ENCODE measurements at regions not wholly inside any gene's neighbourhood (a gene's known extent, or its start where the extent isn't known, plus 50 kb on each side); places are given as distances from the start of the nearest gene placed in this dataset.

DNA sequence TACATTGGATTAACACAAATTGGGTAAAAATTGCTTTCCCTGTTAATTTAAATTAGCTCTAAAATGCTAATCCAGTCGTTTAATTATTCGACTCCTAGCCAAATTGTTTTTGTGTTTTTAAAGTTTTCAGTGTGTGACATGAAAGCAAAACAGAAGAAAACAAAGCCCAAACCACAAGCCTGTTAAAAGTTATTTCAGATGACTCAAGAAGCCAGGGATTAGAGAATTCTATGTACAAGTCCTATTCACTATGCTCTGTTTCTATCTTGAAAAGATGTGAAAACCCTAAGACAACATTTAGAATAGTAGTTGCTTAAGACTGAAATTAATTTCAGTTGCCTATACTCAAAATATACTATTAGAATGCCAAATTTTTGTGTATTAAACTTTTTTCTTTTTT is 294.8 kb upstream of the ADAMTS5 start:
- Histone ChIP-seq H3K27ac (no peak overlapping the region), H3K36me3 (no peaks in the 10 kb centered on the region), H3K27me3 (no peaks in the 10 kb centered on the region), H3K4me1 (no peaks in the 10 kb centered on the region), H3K4me3 (no peak overlapping the region), H3K9me3 (no peaks in the 10 kb centered on the region)
- no peak for DNase-seq
- TF ChIP-seq POLR2A (IDR thresholded peaks at IDR 0.05), result no peak
- TF ChIP-seq, protein P1, sequence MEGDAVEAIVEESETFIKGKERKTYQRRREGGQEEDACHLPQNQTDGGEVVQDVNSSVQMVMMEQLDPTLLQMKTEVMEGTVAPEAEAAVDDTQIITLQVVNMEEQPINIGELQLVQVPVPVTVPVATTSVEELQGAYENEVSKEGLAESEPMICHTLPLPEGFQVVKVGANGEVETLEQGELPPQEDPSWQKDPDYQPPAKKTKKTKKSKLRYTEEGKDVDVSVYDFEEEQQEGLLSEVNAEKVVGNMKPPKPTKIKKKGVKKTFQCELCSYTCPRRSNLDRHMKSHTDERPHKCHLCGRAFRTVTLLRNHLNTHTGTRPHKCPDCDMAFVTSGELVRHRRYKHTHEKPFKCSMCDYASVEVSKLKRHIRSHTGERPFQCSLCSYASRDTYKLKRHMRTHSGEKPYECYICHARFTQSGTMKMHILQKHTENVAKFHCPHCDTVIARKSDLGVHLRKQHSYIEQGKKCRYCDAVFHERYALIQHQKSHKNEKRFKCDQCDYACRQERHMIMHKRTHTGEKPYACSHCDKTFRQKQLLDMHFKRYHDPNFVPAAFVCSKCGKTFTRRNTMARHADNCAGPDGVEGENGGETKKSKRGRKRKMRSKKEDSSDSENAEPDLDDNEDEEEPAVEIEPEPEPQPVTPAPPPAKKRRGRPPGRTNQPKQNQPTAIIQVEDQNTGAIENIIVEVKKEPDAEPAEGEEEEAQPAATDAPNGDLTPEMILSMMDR (IDR thresholded peaks at IDR 0.05), result no peak
- no peak for TF ChIP-seq POLR2AphosphoS5 (IDR thresholded peaks at IDR 0.05)
- no peak for TF ChIP-seq EP300 (IDR thresholded peaks at IDR 0.05)
- no peak for ATAC-seq (ENCODE audit: low FRiP score in 2 of 2)
- 90 to 94% methylated on average over 2 of the region's 2 CpGs for WGBS, 2 donors

DNA sequence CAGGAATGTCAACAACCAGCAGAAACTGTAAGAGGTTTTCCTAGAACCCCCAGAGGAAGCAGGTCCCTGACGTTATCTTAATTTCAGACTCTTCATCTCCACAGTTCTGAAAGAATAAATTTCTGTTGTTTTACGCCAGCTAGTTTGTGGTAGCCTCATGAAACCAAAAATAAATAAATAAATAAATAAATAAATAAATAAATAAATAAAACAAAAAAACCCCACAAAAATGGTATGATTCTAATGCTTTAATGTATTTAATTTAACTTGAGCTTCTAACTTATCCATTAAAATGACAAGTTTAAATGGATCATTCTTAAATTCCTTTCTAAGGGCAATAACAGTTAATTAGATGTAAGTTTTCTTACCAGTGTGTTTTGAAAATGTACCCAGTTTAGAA is 293.8 kb upstream of the ADAMTS5 start:
- TF ChIP-seq, protein P1 (IDR thresholded peaks at IDR 0.05), result no peak
- TF ChIP-seq POLR2AphosphoS5 (IDR thresholded peaks at IDR 0.05) (no peak), EP300 (IDR thresholded peaks at IDR 0.05) (no peak), POLR2A (IDR thresholded peaks at IDR 0.05) (no peak)
- no peak for DNase-seq
- Histone ChIP-seq H3K36me3 (no peaks in the 10 kb centered on the region), H3K4me1 (no peaks in the 10 kb centered on the region), H3K27ac (no peak overlapping the region), H3K4me3 (no peak overlapping the region), H3K9me3 (no peaks in the 10 kb centered on the region), H3K27me3 (no peaks in the 10 kb centered on the region)
- no peak for ATAC-seq (ENCODE audit: low FRiP score in 2 of 2)
- WGBS, 2 donors, result 89 to 91% methylated on average over 2 of the region's 2 CpGs

DNA sequence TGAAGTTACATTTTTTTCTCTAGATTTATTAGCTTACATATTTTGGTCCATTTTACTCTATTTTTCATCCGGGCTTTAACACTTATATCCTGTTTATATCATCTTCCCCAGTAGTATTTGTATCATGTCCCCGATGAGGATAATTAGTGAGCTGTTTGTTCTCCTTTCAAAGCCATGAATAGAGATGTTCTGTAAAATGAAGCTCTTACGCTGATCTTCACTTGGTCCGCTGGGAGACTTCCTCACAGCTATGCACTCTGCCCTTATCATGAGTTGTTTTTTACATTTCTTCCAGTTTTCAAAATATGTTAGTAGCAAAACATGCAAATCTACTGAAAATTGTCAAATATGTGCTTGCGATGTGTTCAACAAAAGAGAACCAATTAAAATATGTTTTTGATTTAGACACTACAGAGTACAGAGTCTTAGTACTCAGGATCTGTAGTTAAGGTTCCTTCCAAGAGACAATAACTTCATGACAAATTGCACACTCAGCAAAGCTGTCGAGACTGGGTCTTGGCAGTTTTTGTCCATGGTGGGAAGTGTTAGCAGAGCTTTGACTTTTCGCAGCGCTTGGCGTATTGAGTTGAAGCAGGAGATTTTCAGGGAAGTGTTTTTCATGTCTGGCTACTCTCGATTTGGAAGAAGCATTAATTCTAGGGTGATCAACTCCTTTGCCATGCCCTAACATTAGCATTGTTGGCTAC is 292.0 kb upstream of the ADAMTS5 start:
- DNase-seq, result no peak
- Histone ChIP-seq H3K4me1 (no peaks in the 10 kb centered on the region), H3K27ac (no peak overlapping the region), H3K27me3 (no peaks in the 10 kb centered on the region), H3K36me3 (no peaks in the 10 kb centered on the region), H3K4me3 (no peak overlapping the region), H3K9me3 (no peaks in the 10 kb centered on the region)
- no peak for ATAC-seq (ENCODE audit: low FRiP score in 2 of 2)
- WGBS, 2 donors, result 88 to 90% methylated on average over 10 of the region's 10 CpGs
- no peak for TF ChIP-seq POLR2AphosphoS5 (IDR thresholded peaks at IDR 0.05)

DNA sequence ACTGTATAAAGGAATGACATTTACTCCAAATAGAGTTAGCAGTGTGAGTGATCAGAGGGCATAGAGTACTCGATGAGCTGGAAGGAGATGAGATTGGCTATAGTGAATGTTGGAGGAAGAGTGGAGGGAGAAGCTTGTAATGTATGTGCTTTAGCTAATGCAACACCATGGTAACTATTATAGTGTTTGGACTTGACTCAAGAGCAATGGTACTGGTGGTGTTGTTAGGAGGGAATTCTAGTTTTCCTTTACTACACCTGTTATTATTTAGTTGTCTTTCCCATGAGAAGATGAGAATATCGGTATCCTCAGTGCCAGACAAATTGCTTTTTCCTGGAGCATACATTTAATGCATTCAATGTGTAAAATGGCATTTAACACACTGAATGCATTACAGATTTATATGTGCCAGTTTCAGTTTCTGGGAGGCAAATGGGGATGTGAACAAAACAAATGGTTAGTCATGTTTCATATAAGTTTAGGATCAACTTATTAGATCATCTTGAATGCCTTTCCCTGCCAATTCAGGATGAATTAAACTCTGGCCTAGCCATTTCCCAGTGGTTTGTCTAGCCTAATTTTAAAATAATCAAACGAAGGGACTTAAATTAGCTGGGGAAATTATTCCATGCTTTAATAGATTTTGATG is 291.1 kb upstream of the ADAMTS5 start:
- 64 to 74% methylated on average over 3 of the region's 3 CpGs for WGBS, 2 donors
- Histone ChIP-seq H3K4me1 (no peaks in the 10 kb centered on the region), H3K27ac (no peak overlapping the region), H3K9me3 (no peaks in the 10 kb centered on the region), H3K27me3 (no peaks in the 10 kb centered on the region), H3K36me3 (no peaks in the 10 kb centered on the region), H3K4me3 (no peak overlapping the region)
- no peak for DNase-seq
- TF ChIP-seq POLR2AphosphoS5 (IDR thresholded peaks at IDR 0.05) (no peak), EP300 (IDR thresholded peaks at IDR 0.05) (no peak), POLR2A (IDR thresholded peaks at IDR 0.05) (no peak)
- TF ChIP-seq, protein P1 (IDR thresholded peaks at IDR 0.05), result no peak
- ATAC-seq (ENCODE audit: low FRiP score in 2 of 2), result no peak

DNA sequence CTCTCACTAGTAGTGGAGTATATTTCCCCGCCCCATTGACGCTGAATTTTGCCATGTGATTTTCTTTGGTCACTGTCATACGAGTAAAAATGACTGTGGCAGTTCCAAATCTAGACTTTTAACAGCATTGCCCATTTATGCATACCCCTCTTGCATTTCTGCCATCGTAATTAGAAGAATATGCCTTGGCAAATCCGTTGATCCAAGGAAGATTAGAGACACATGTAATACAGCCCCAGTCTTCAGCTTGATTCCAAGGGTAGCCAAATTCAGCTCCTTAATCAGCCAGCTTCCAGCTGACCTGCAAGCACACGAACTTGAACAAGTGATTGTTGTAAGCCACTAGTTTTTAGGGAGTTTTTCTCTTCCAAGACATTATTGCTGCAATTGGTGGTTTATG is 290.3 kb upstream of the ADAMTS5 start:
- no peaks in the 10 kb centered on the region for H3K36me3 ChIP-seq
- 68 to 72% methylated on average over 6 of the region's 6 CpGs for WGBS, 2 donors
- no peak overlapping the region for H3K27ac ChIP-seq
- ATAC-seq (ENCODE audit: low FRiP score in 2 of 2) (no peak), DNase-seq (no peak)
- no peaks in the 10 kb centered on the region for H3K9me3 ChIP-seq
- H3K4me3 ChIP-seq, result no peak overlapping the region
- H3K27me3 ChIP-seq, result no peaks in the 10 kb centered on the region
- TF ChIP-seq, protein P1 (IDR thresholded peaks at IDR 0.05), result no peak
- TF ChIP-seq POLR2AphosphoS5 (IDR thresholded peaks at IDR 0.05) (no peak), EP300 (IDR thresholded peaks at IDR 0.05) (no peak), POLR2A (IDR thresholded peaks at IDR 0.05) (no peak)
- no peaks in the 10 kb centered on the region for H3K4me1 ChIP-seq
